Breast epithelium (tissue), 4 donors: ENCODE measurements at regions not wholly inside any gene's neighbourhood (a gene's known extent, or its start where the extent isn't known, plus 50 kb on each side); places are given as distances from the start of the nearest gene placed in this dataset.

Source experiments
- DNase-seq, 2 donors: peaks; one replicate each; pipeline ENCODE4 v3.0.0-alpha.2; 2019; ENCODE audit warnings: low spot score in 2 of 2
- H3K27ac ChIP-seq, 2 donors: fragments of 200-600 bp; sonication (generic) in 1 of 2; one replicate each; pipeline ENCODE4 v1.5.1; 2016 to 2019; ENCODE audit warnings: mild to moderate bottlenecking in 1 of 2
- H3K27me3 ChIP-seq, 2 donors: fragments of 200-600 bp; sonication (generic) in 1 of 2; one replicate each; pipeline versions ENCODE4 v1.5.1 to v1.6.0; 2017 to 2019; ENCODE audit warnings: control low read depth in 1 of 2, mild to moderate bottlenecking in 1 of 2
- H3K36me3 ChIP-seq: fragments of 200-600 bp; one replicate; pipeline ENCODE4 v1.5.1; 2019
- H3K4me1 ChIP-seq, 2 donors: fragments of 200-600 bp; sonication (generic); one replicate each; pipeline ENCODE4 v1.5.1; 2016 to 2019; ENCODE audit warnings: control low read depth in 1 of 2
- H3K4me3 ChIP-seq, 3 donors: fragments of 200-600 bp; sonication (generic); 1 replicate in 2 of 3; 2 replicates in 1 of 3; pipeline ENCODE4 v1.5.1; 2016 to 2019; ENCODE audit warnings: mild to moderate bottlenecking in 3 of 3, moderate library complexity in 2 of 3
- H3K9me3 ChIP-seq, 2 donors: fragments of 200-600 bp; sonication (generic) in 1 of 2; one replicate each; pipeline ENCODE4 v1.5.1; 2016 to 2019; ENCODE audit warnings: control low read depth in 1 of 2
- POLR2A ChIP-seq: fragments of 450-650 bp; IDR thresholded peaks from one replicate; pipeline ENCODE4 v1.6.1; 2016; ENCODE audit warnings: antibody characterized with exemption, mild to moderate bottlenecking, moderate library complexity
- POLR2AphosphoS5 ChIP-seq, 3 donors: sonication (generic); formaldehyde crosslinking; IDR thresholded peaks; one replicate each; pipeline ENCODE4 v1.6.1; 2017; ENCODE audit warnings: antibody characterized with exemption in 3 of 3
- intact Hi-C: fragments of 100-400 bp; cut with DNase I; formaldehyde crosslinking; loops from one replicate; pipeline ENCODE4 v1.15.1; 2023; ENCODE audit warnings: low total_unique reads
- TF ChIP-seq, protein P1 (sequence below), 3 donors: fragments of 450-650 bp; IDR thresholded peaks; one replicate each; pipeline ENCODE4 v1.5.1; 2016 to 2017; ENCODE audit warnings: antibody characterized with exemption in 3 of 3, mild to moderate bottlenecking in 3 of 3, moderate library complexity in 3 of 3

DNA sequence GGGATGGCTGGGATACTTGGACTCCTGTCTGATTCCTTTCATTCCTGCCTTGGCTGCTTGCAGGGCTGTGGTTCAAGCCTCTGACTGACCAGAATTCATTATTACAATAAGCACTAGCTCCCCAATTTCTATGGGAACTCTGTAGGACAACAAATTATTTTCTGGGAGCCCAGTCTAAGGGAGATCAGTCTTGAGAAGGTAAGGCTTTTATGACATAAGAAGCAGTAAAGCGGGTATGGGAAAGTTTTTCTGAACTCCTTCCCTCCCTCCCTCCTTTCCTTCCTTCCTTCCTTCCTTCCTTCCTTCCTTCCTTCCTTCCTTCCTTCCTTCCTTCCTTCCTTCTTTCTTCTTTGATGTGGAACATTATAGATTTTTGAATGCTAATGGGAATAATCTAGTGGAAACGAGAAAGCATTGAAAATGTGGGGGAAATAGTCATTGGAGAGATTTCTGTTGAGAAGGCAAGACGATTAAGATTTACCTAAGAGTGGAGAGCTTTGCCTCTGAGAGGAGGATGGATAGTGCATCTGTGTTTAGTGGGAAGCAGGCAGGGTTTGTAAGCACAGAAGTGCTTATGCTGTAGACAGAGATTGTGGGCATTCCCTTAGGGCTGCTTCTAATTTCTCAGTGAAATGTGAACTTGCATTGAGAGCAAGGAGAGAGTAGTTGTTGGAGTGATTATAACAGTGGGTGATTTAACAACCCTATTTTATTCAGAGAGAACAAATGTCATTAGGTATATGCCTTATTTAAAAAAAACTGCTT is 201.5 kb downstream of the DNAJB9 start:
- Histone ChIP-seq H3K4me1 (no peaks in the 10 kb centered on the region), H3K9me3 (no peaks in the 10 kb centered on the region), H3K36me3 (no peaks in the 10 kb centered on the region), H3K27ac (no peak overlapping the region), H3K27me3 (no peaks in the 10 kb centered on the region), H3K4me3 (no peak overlapping the region)
- TF ChIP-seq, protein P1, sequence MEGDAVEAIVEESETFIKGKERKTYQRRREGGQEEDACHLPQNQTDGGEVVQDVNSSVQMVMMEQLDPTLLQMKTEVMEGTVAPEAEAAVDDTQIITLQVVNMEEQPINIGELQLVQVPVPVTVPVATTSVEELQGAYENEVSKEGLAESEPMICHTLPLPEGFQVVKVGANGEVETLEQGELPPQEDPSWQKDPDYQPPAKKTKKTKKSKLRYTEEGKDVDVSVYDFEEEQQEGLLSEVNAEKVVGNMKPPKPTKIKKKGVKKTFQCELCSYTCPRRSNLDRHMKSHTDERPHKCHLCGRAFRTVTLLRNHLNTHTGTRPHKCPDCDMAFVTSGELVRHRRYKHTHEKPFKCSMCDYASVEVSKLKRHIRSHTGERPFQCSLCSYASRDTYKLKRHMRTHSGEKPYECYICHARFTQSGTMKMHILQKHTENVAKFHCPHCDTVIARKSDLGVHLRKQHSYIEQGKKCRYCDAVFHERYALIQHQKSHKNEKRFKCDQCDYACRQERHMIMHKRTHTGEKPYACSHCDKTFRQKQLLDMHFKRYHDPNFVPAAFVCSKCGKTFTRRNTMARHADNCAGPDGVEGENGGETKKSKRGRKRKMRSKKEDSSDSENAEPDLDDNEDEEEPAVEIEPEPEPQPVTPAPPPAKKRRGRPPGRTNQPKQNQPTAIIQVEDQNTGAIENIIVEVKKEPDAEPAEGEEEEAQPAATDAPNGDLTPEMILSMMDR (IDR thresholded peaks at IDR 0.05) = no peak
- TF ChIP-seq POLR2AphosphoS5 (IDR thresholded peaks at IDR 0.05) = no peak
- TF ChIP-seq POLR2A = no peak
- no peak for DNase-seq
- intact Hi-C loops = no loop called here

DNA sequence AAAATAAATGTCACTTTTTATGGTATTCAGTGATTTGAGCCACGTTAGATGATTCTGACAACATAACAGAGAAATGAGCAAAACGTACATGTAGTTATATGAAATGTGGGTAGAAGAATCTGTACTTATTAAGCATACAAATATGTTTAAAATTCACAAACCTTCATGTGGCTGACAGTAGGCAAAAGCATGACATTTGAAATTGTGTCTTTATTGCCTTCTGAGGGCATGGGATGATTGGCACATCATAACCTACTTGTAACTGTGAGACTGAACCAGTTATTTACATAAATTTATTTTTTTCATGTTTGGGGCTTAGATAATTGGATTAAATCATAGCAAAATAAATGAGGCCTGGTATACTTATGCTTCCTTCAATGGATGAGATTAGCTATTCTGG is 202.2 kb downstream of the DNAJB9 start:
- H3K4me3 ChIP-seq = no peak overlapping the region
- no peak for TF ChIP-seq POLR2AphosphoS5 (IDR thresholded peaks at IDR 0.05)
- TF ChIP-seq POLR2A = no peak
- TF ChIP-seq, protein P1 (IDR thresholded peaks at IDR 0.05) = no peak
- no peak overlapping the region for H3K27ac ChIP-seq
- H3K27me3 ChIP-seq = no peaks in the 10 kb centered on the region
- H3K4me1 ChIP-seq = no peaks in the 10 kb centered on the region
- no peak for DNase-seq
- no peaks in the 10 kb centered on the region for H3K36me3 ChIP-seq
- intact Hi-C loops = no loop called here
- no peaks in the 10 kb centered on the region for H3K9me3 ChIP-seq

DNA sequence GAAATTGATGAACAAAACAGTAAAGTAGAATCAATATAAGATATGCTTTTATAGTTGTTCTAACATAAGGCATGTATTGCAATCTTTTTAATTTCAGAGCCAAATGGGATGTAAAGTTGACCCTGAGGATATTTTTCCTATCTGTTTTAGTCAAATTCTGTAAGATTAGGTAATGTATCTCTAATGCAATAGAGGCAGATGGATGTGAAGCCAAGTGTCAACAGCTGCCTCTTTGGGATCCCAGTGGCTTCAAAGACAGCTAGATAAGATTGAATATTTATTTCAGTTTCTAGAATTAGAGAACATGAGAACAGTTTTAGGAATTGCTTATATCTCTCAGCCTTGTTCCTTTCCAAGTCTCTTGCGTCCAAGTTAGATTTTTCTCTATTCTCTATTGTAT is 208.3 kb downstream of the DNAJB9 start:
- H3K27ac ChIP-seq = no peak overlapping the region
- H3K27me3 ChIP-seq = no peaks in the 10 kb centered on the region
- no peak overlapping the region for H3K4me3 ChIP-seq
- no peaks in the 10 kb centered on the region for H3K9me3 ChIP-seq
- no peak for DNase-seq
- H3K36me3 ChIP-seq = no peaks in the 10 kb centered on the region
- no peak for TF ChIP-seq POLR2AphosphoS5 (IDR thresholded peaks at IDR 0.05)
- TF ChIP-seq, protein P1 (IDR thresholded peaks at IDR 0.05) = no peak
- H3K4me1 ChIP-seq = no peaks in the 10 kb centered on the region
- intact Hi-C loops = no loop called here

DNA sequence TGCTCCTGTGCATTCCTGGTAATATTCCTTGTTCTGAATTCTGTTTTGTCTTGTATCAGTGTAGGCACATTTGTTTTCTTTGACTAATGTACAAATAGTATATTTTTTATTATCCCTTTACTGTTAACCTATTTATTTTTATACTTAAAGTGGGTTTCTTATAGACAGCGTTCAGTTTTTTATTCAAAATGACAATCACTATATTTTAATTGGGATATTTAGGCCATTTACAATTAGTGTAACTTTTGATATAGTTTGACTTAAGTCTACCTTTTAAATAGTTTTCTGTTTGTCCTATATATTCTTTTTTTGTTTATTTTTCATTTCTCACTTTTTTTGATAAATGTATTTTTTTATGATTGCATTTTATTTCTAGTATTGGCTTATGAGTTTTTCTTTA is 219.8 kb downstream of the DNAJB9 start:
- no peak overlapping the region for H3K4me3 ChIP-seq
- TF ChIP-seq POLR2A (no peak), POLR2AphosphoS5 (IDR thresholded peaks at IDR 0.05) (no peak)
- TF ChIP-seq, protein P1 (IDR thresholded peaks at IDR 0.05) = no peak
- no peaks in the 10 kb centered on the region for H3K36me3 ChIP-seq
- DNase-seq = no peak
- no peaks in the 10 kb centered on the region for H3K27me3 ChIP-seq
- intact Hi-C loops = no loop called here
- no peaks in the 10 kb centered on the region for H3K4me1 ChIP-seq
- no peak overlapping the region for H3K27ac ChIP-seq
- peaks cover 0 to 27% of the 10 kb centered on the region in 2 donors for H3K9me3 ChIP-seq

DNA sequence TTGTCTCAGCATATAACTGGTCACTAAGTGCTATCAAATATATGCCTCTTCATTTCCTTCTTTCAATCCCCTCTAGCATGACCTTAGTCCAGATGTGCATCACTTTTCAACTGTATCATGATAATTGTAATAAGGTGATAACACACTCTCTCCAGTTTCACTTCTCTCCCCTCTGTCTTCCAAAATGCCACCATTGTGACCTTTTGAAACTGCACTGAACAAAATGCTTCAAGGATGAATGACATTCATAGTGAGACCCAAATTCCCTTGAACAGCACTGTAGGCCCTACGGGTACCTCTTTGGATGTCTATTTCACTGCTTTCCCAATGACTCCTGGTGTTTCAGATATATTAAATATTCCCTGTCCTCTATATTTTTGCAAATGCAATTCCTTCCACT is 224.8 kb downstream of the DNAJB9 start:
- H3K27me3 ChIP-seq = no peaks in the 10 kb centered on the region
- DNase-seq = no peak
- H3K4me3 ChIP-seq = no peak overlapping the region
- TF ChIP-seq POLR2A = no peak
- TF ChIP-seq POLR2AphosphoS5 (IDR thresholded peaks at IDR 0.05) = no peak
- TF ChIP-seq, protein P1 (IDR thresholded peaks at IDR 0.05) = no peak
- H3K27ac ChIP-seq = no peak overlapping the region
- H3K4me1 ChIP-seq = no peaks in the 10 kb centered on the region
- no peaks in the 10 kb centered on the region for H3K36me3 ChIP-seq
- intact Hi-C loops = no loop called here
- H3K9me3 ChIP-seq = peaks cover 0 to 20% of the 10 kb centered on the region in 2 donors
